NB4 (cell line): ENCODE measurements at regions not wholly inside any gene's neighbourhood (a gene's known extent, or its start where the extent isn't known, plus 50 kb on each side); places are given as distances from the start of the nearest gene placed in this dataset.

Source experiments
- DNase-seq: peaks from one replicate; pipeline ENCODE4 v3.0.0; 2010; ENCODE audit warnings: low read depth
- H3K4me3 ChIP-seq: one replicate; pipeline ENCODE4 v1.5.1; 2011; ENCODE audit warnings: mild to moderate bottlenecking, low read depth, low read length, moderate library complexity
- MYC ChIP-seq: IDR thresholded peaks from 2 replicates; pipeline ENCODE4 v1.6.1; 2011; ENCODE audit warnings: low read depth, low read length
- POLR2A ChIP-seq: IDR thresholded peaks from 2 replicates; pipeline ENCODE4 v1.6.1; 2011; ENCODE audit warnings: mild to moderate bottlenecking; ENCODE audit not compliant: insufficient read length; ENCODE audit errors: extremely low read depth
- TF ChIP-seq, protein P1 (sequence below): IDR thresholded peaks from one replicate; pipeline ENCODE4 v1.5.1; 2012; ENCODE audit warnings: low read depth, low read length
- TF ChIP-seq, protein P2 (sequence below): IDR thresholded peaks from 2 replicates; pipeline ENCODE4 v1.6.1; 2011; ENCODE audit warnings: low read depth, low read length

DNA sequence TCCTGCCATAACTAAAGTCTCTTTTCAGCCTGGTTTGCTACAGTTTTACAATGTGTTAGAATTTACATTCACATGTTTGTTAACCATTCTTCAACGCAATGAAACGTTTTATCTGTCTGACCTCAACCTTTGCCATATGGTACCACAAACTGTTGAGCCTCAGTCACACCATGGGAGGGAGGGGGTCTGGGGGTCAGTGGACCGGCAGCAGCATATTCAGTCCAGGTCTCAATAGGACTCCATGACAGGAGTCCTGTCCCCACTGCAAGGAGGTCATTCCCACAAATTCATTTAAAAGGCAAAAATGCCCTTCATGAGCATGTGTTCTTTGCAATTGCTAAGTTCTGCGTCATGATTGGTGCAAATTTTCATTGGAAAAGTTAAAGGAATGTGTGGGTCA is 66.6 kb upstream of the OLFM4 start:
- TF ChIP-seq, protein P1, sequence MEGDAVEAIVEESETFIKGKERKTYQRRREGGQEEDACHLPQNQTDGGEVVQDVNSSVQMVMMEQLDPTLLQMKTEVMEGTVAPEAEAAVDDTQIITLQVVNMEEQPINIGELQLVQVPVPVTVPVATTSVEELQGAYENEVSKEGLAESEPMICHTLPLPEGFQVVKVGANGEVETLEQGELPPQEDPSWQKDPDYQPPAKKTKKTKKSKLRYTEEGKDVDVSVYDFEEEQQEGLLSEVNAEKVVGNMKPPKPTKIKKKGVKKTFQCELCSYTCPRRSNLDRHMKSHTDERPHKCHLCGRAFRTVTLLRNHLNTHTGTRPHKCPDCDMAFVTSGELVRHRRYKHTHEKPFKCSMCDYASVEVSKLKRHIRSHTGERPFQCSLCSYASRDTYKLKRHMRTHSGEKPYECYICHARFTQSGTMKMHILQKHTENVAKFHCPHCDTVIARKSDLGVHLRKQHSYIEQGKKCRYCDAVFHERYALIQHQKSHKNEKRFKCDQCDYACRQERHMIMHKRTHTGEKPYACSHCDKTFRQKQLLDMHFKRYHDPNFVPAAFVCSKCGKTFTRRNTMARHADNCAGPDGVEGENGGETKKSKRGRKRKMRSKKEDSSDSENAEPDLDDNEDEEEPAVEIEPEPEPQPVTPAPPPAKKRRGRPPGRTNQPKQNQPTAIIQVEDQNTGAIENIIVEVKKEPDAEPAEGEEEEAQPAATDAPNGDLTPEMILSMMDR, result no peak
- TF ChIP-seq POLR2A (no peak), MYC (no peak)
- TF ChIP-seq, protein P2, sequence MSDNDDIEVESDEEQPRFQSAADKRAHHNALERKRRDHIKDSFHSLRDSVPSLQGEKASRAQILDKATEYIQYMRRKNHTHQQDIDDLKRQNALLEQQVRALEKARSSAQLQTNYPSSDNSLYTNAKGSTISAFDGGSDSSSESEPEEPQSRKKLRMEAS, result no peak
- no peak overlapping the region for H3K4me3 ChIP-seq
- no peak for DNase-seq

DNA sequence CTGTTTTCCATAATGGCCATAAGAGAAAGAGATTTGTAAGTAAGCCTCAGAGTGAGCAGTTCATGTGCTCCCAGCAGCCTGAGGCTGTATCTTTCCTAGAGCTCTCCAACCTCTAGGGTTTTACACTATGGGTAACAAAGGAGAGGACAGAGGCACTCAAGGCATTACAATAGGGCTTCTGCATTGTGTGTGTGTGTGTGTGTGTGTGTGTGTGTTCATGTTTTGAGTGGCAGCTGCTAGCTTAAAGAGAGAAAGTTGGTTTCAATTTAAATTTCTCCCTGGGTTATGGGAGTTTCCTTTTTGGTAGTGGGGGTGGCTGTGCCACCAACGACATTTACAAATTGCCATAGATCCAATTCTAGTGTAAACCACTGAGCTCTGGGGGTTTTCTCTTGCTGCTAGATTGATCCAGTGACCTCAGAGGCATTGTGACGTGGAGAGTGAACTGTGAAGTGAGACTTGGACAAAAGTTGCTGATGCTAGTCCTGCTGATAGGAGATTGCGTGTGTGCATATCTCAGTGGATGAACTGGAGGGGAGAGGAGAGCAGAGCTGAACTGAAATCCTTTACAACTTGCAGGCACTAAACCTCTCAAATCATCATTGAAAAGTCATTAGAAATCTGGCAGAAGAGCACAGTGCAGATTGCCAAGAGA is 67.2 kb upstream of the OLFM4 start:
- no peak for DNase-seq
- TF ChIP-seq, protein P2, result no peak
- no peak for TF ChIP-seq MYC
- no peak for TF ChIP-seq POLR2A
- TF ChIP-seq, protein P1, result no peak
- no peak overlapping the region for H3K4me3 ChIP-seq

DNA sequence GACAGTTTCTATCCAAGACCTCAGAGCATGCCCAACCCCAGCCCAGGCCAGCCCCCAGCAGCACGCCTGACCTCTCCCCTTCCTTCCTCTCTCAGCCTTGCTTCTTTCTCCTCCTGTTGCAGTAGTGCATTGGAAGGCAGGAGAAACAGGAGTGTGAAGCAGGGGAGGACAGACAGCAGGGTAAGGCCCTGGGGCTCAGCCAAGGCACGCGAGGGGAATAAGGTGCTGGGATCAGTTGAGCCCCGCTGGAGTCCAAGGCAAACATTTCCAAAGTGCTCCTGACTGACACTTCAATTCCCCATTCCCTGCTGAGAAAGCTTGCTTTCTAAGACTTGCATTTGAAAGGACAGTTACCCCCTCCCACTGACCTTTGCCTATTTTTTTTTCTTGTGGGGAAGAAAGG is 73.1 kb upstream of the OLFM4 start:
- H3K4me3 ChIP-seq, result no peak overlapping the region
- TF ChIP-seq MYC, result no peak
- no peak for TF ChIP-seq POLR2A
- TF ChIP-seq, protein P2, result no peak
- TF ChIP-seq, protein P1, result no peak
- DNase-seq, result no peak

DNA sequence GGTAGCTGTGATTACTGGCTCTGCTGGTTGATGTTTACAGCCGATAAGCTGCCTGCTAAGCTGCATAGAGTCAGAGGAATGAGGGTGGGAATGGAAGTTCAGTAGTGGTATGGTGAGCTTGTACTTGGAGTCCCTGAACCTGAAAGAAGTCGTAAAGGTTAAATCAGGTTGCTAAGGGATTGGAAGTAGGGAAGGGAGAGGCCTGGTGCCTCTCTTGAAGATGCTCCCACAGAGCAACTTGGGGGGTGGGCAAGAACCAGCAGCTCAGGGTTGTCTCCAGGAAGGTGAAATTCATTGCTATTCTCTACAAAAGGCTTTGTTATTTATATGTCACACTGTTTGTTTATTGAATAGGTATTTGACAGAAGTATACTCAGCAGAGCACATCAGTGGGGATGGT is 73.8 kb upstream of the OLFM4 start:
- TF ChIP-seq MYC, result no peak
- TF ChIP-seq, protein P2, result no peak
- TF ChIP-seq, protein P1, result no peak
- no peak for TF ChIP-seq POLR2A
- DNase-seq, result no peak
- no peak overlapping the region for H3K4me3 ChIP-seq

DNA sequence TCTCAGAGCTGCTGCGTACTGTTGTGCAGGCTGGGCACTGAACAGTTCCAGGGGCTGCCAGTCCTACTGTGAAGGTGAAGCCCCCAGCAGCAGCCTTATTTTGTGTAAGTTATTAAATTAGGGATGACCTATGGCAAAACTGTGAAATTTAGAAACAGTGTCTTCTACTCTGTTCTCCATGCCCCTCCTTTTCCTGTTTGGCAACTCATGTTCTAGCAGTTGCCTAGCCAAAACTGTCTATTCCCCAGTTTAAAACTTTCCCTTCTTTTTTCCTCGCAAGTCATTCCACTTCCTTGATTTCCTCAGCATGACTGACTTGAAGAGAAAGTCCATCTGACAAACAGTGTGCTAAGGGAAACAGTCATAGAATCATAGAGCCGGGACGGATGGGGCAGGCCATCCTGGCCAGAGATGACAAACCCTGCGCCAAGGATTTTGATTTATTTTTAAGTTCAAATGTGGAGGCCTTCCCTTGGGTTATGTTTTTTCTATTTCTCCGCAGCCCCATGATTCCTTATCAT is 78.1 kb upstream of the OLFM4 start:
- no peak for DNase-seq
- H3K4me3 ChIP-seq, result no peak overlapping the region
- TF ChIP-seq, protein P1, result no peak
- TF ChIP-seq POLR2A, result no peak
- TF ChIP-seq, protein P2, result no peak
- no peak for TF ChIP-seq MYC

DNA sequence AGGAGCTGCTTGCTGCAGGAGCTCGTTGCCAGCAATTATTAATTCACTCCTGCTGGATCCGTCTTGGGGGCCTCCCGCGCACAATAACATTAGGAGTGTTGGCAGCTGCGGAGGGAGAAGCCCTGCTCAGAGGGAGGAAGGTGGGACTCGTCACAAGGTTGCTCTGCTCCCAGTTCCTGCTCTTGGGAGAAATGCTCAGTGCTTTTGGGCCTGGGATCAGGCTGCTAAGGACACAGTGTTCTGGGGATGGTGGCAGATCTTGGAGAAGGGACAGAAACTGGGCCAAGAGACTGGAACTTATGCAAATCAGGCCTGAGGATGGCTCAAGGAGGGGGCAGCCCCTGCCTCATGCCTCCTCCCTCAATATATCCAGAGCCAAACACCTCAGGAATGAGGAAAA is 78.9 kb upstream of the OLFM4 start:
- no peak for DNase-seq
- TF ChIP-seq, protein P2, result no peak
- TF ChIP-seq POLR2A (no peak), MYC (no peak)
- TF ChIP-seq, protein P1, result no peak
- no peak overlapping the region for H3K4me3 ChIP-seq
